NB4 (cell line): ENCODE measurements at regions not wholly inside any gene's neighbourhood (a gene's known extent, or its start where the extent isn't known, plus 50 kb on each side); places are given as distances from the start of the nearest gene placed in this dataset.
"Not testable (repeated sequence)": the region's sequence is repeated elsewhere in the genome, so short reads cannot be mapped to it uniquely, and the experiment has no call there.

ENCODE experiments used
- CTCF ChIP-seq: IDR thresholded peaks from one replicate; pipeline ENCODE4 v1.5.1; 2012; ENCODE audit warnings: low read depth, low read length
- MAX ChIP-seq: IDR thresholded peaks from 2 replicates; pipeline ENCODE4 v1.6.1; 2011; ENCODE audit warnings: low read depth, low read length
- POLR2A ChIP-seq: IDR thresholded peaks from 2 replicates; pipeline ENCODE4 v1.6.1; 2011; ENCODE audit warnings: mild to moderate bottlenecking; ENCODE audit not compliant: insufficient read length; ENCODE audit errors: extremely low read depth

GRCh38 chr4:8984641-8985040 lies 113.0 kb upstream of the HMX1 start:
- not testable (repeated sequence) for TF ChIP-seq CTCF, POLR2A, MAX
